IPS-20b (cell line): ENCODE measurements at regions not wholly inside any gene's neighbourhood (a gene's known extent, or its start where the extent isn't known, plus 50 kb on each side); places are given as distances from the start of the nearest gene placed in this dataset.

ENCODE experiments used
- H3K27ac ChIP-seq: one replicate; pipeline ENCODE4 v1.5.1; 2013; ENCODE audit warnings: low read length
- H3K27me3 ChIP-seq: 2 replicates; pipeline ENCODE4 v1.6.1; 2013; ENCODE audit warnings: mild to moderate bottlenecking, low read length, inconsistent platforms; ENCODE audit not compliant: insufficient read depth
- H3K36me3 ChIP-seq: 2 replicates; pipeline ENCODE4 v1.6.1; 2013; ENCODE audit warnings: low read depth, mild to moderate bottlenecking, inconsistent platforms, low read length, moderate library complexity; ENCODE audit not compliant: insufficient read depth
- H3K4me1 ChIP-seq: 2 replicates; pipeline ENCODE4 v1.6.1; 2013; ENCODE audit warnings: mild to moderate bottlenecking, control low read depth, inconsistent platforms, low read length, moderate library complexity; ENCODE audit not compliant: insufficient read depth
- H3K4me3 ChIP-seq: 2 replicates; pipeline ENCODE4 v1.5.1; 2013; ENCODE audit warnings: mild to moderate bottlenecking, low read length, inconsistent platforms
- H3K9ac ChIP-seq: 2 replicates; pipeline ENCODE4 v1.6.1; 2013; ENCODE audit warnings: low read depth, mild to moderate bottlenecking, inconsistent platforms, low read length, moderate library complexity
- H3K9me3 ChIP-seq: 2 replicates; pipeline ENCODE4 v1.6.1; 2013; ENCODE audit warnings: mild to moderate bottlenecking, low read depth, low read length, inconsistent platforms; ENCODE audit not compliant: insufficient read depth

GRCh38 chr11:69953356-69953755 is 124.8 kb upstream of the ANO1 start:
- H3K27me3 ChIP-seq = peaks cover 12% of the 10 kb centered on the region
- no peak overlapping the region for H3K9ac ChIP-seq
- no peak overlapping the region for H3K27ac ChIP-seq
- no peaks in the 10 kb centered on the region for H3K9me3 ChIP-seq
- H3K4me3 ChIP-seq = no peak overlapping the region
- H3K36me3 ChIP-seq = no peaks in the 10 kb centered on the region
- peaks cover 5% of the 10 kb centered on the region for H3K4me1 ChIP-seq

DNA sequence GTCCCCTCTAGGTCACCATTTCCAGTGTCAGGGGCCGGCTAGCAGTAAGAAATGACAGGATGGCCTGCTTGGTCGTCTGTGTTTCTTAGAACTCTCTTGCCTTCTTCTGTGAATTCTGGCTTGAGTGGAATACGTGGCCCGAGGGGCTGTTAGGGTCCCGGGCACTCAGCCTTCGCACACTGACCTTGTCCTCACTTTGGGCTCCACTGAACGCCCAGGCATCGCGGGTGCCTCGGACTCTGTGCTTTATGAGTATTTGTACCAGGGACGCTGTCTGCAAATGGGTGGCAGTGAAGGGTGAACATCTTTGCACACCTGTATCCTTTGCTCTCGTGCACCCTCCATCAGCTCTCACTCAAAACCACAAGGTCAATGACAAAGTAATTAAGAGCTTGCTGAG is 123.4 kb upstream of the ANO1 start:
- H3K4me3 ChIP-seq = no peak overlapping the region
- H3K9me3 ChIP-seq = no peaks in the 10 kb centered on the region
- no peaks in the 10 kb centered on the region for H3K36me3 ChIP-seq
- H3K27me3 ChIP-seq = peaks cover 4% of the 10 kb centered on the region; the same call in 1 of the 2 replicates
- H3K27ac ChIP-seq = no peak overlapping the region
- no peaks in the 10 kb centered on the region; the same call in 1 of the 2 replicates for H3K4me1 ChIP-seq
- H3K9ac ChIP-seq = no peak overlapping the region

- Histone ChIP-seq H3K9me3 (no peaks in the 10 kb centered on the region), H3K27ac (no peak overlapping the region), H3K36me3 (no peaks in the 10 kb centered on the region)
Observed at GRCh38 chr11:69956669-69957190, 121.4 kb upstream of the ANO1 start.

GRCh38 chr11:69957849-69958248 is 120.3 kb upstream of the ANO1 start:
- no peak overlapping the region for H3K27ac ChIP-seq
- no peaks in the 10 kb centered on the region for H3K36me3 ChIP-seq
- no peak overlapping the region for H3K4me3 ChIP-seq
- no peaks in the 10 kb centered on the region for H3K4me1 ChIP-seq
- peaks cover 4% of the 10 kb centered on the region; the same call in 1 of the 2 replicates for H3K27me3 ChIP-seq
- H3K9ac ChIP-seq = no peak overlapping the region
- H3K9me3 ChIP-seq = no peaks in the 10 kb centered on the region

More at GRCh38 chr11:69956669-69957190, 121.4 kb upstream of the ANO1 start:
- no peaks in the 10 kb centered on the region for H3K4me1 ChIP-seq
- H3K9ac ChIP-seq = no peak overlapping the region
- no peak overlapping the region for H3K4me3 ChIP-seq
- H3K27me3 ChIP-seq = peaks cover 4% of the 10 kb centered on the region; the same call in 1 of the 2 replicates

- Histone ChIP-seq H3K27me3 (no peaks in the 10 kb centered on the region), H3K27ac (no peak overlapping the region)
Observed at GRCh38 chr11:69958308-69958707, 119.8 kb upstream of the ANO1 start.

GRCh38 chr11:69959461-69959860 is 118.7 kb upstream of the ANO1 start:
- Histone ChIP-seq H3K27ac (no peak overlapping the region), H3K4me3 (no peak overlapping the region), H3K4me1 (peaks cover 10% of the 10 kb centered on the region; the same call in 1 of the 2 replicates), H3K9me3 (no peaks in the 10 kb centered on the region), H3K27me3 (no peaks in the 10 kb centered on the region), H3K36me3 (no peaks in the 10 kb centered on the region), H3K9ac (no peak overlapping the region)

More at GRCh38 chr11:69958308-69958707, 119.8 kb upstream of the ANO1 start:
- H3K4me1 ChIP-seq = no peaks in the 10 kb centered on the region
- H3K9me3 ChIP-seq = no peaks in the 10 kb centered on the region
- H3K4me3 ChIP-seq = no peak overlapping the region
- H3K36me3 ChIP-seq = no peaks in the 10 kb centered on the region
- no peak overlapping the region for H3K9ac ChIP-seq

DNA sequence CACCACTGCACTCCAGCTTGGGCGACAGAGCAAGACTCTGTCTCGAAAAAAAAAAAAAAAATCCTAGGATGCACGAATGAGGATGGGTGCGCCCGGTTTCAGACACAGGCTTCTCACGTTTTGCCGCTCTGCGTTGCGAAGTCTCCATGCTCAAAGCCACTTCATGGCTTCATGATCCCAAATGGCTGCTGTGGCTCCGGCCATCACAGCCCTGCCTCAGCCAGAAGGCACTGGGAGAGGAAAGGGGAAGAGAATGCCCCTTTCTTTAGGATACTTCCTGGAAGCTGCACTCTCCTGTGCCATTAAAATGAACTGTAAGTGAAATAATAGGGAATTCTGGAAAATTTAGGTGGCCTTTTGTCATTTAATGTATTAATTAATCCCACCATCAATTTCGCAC is 116.4 kb upstream of the ANO1 start:
- Histone ChIP-seq H3K9me3 (no peaks in the 10 kb centered on the region), H3K4me3 (no peak overlapping the region), H3K4me1 (peaks cover 21% of the 10 kb centered on the region; the same call in 1 of the 2 replicates), H3K27ac (no peak overlapping the region), H3K9ac (no peak overlapping the region), H3K27me3 (no peaks in the 10 kb centered on the region), H3K36me3 (no peaks in the 10 kb centered on the region)

DNA sequence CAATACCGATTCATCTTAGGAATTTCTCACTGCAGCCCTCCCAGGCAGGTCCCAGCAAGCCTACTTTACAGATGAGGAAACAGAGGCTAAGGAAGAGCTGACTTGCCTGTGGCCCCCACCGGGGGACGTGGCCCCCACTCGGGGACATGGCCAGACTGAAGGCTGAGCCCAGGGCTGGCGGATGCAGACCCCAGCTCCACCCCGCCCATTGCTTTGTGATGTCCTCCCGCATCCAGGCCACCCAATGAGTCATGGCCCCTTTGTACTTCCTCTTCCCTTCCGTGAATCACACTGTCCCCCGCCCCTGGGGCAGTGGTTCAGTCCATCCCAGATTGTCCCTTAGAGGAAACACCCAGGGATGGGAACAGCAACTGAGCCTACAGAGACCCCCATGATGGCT is 116.0 kb upstream of the ANO1 start:
- no peak overlapping the region for H3K4me3 ChIP-seq
- H3K36me3 ChIP-seq = no peaks in the 10 kb centered on the region
- H3K9ac ChIP-seq = no peak overlapping the region
- peaks cover 21% of the 10 kb centered on the region; the same call in 1 of the 2 replicates for H3K4me1 ChIP-seq
- no peaks in the 10 kb centered on the region for H3K9me3 ChIP-seq
- no peak overlapping the region for H3K27ac ChIP-seq
- H3K27me3 ChIP-seq = no peaks in the 10 kb centered on the region

GRCh38 chr11:69963533-69964246 is 114.4 kb upstream of the ANO1 start:
- Histone ChIP-seq H3K27me3 (peaks cover 1% of the 10 kb centered on the region; the same call in 1 of the 2 replicates), H3K9me3 (no peaks in the 10 kb centered on the region), H3K4me3 (no peak overlapping the region), H3K4me1 (peaks cover 21% of the 10 kb centered on the region; the same call in 1 of the 2 replicates), H3K27ac (peak overlapping the region; percentile 40), H3K36me3 (no peaks in the 10 kb centered on the region), H3K9ac (peak overlapping the region; percentile 52; the same call in 1 of the 2 replicates)

DNA sequence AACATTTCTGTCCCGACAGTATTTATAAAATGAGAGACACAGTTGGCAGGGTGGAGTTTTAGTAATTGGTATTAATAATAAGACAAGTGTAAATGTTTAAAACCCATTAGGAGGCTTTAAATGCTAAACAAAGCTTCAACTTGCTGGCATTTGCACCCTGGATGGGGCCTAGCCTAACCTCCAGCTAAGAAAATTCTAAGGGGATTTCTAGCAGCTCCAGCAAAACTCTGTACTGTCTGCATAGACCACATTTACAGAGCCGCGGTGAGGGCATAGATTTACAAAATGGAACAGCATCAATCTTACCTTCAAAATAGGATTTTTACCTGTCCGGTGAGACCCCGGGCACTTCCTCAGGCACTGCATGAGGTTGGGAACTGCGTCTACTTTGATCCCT is 113.9 kb upstream of the ANO1 start:
- no peaks in the 10 kb centered on the region for H3K36me3 ChIP-seq
- H3K27me3 ChIP-seq = peaks cover 3% of the 10 kb centered on the region; the same call in 1 of the 2 replicates
- H3K9me3 ChIP-seq = no peaks in the 10 kb centered on the region
- no peak overlapping the region for H3K27ac ChIP-seq
- H3K4me3 ChIP-seq = no peak overlapping the region
- peak overlapping the region; percentile 52; the same call in 1 of the 2 replicates for H3K9ac ChIP-seq
- H3K4me1 ChIP-seq = peaks cover 21% of the 10 kb centered on the region; the same call in 1 of the 2 replicates

GRCh38 chr11:69965821-69966582 is 112.1 kb upstream of the ANO1 start:
- peaks cover 25% of the 10 kb centered on the region; the same call in 1 of the 2 replicates for H3K4me1 ChIP-seq
- no peak overlapping the region for H3K4me3 ChIP-seq
- H3K9ac ChIP-seq = peak overlapping the region; percentile 58; the same call in 1 of the 2 replicates
- no peaks in the 10 kb centered on the region for H3K36me3 ChIP-seq
- no peak overlapping the region for H3K27ac ChIP-seq
- H3K9me3 ChIP-seq = no peaks in the 10 kb centered on the region
- H3K27me3 ChIP-seq = peaks cover 3% of the 10 kb centered on the region; the same call in 1 of the 2 replicates
